ENCODE measurements at regions not wholly inside any gene's neighbourhood (a gene's known extent, or its start where the extent isn't known, plus 50 kb on each side); places are given as distances from the start of the nearest gene placed in this dataset.

GRCh38 chr6:113425977-113426660 is 431.0 kb upstream of the MARCKS start:
- TF ChIP-seq CTCF (IDR thresholded peaks at IDR 0.05; ENCODE audit: low read length) (no peak), EZH2 (IDR thresholded peaks at IDR 0.05; ENCODE audit: borderline replicate concordance, low read length) (no peak)
